A673 (cell line): ENCODE measurements at regions not wholly inside any gene's neighbourhood (a gene's known extent, or its start where the extent isn't known, plus 50 kb on each side); places are given as distances from the start of the nearest gene placed in this dataset.

Experiments
- EZH2 ChIP-seq: fragments of 200-600 bp; sonication (generic); IDR thresholded peaks from 2 replicates; pipeline ENCODE4 v1.6.1; 2017; ENCODE audit warnings: borderline replicate concordance, low read depth, mild to moderate bottlenecking, mixed read lengths, antibody characterized with exemption, low read length; ENCODE audit not compliant: poor library complexity, severe bottlenecking
- TF ChIP-seq, protein P1 (sequence below): fragments of 300-800, 200-600 bp; sonication (generic); conservative IDR thresholded peaks from 2 replicates; pipeline ENCODE4 v1.5.1; 2017; ENCODE audit warnings: low read depth, mild to moderate bottlenecking, antibody characterized with exemption, low read length, moderate library complexity, mixed read lengths

DNA sequence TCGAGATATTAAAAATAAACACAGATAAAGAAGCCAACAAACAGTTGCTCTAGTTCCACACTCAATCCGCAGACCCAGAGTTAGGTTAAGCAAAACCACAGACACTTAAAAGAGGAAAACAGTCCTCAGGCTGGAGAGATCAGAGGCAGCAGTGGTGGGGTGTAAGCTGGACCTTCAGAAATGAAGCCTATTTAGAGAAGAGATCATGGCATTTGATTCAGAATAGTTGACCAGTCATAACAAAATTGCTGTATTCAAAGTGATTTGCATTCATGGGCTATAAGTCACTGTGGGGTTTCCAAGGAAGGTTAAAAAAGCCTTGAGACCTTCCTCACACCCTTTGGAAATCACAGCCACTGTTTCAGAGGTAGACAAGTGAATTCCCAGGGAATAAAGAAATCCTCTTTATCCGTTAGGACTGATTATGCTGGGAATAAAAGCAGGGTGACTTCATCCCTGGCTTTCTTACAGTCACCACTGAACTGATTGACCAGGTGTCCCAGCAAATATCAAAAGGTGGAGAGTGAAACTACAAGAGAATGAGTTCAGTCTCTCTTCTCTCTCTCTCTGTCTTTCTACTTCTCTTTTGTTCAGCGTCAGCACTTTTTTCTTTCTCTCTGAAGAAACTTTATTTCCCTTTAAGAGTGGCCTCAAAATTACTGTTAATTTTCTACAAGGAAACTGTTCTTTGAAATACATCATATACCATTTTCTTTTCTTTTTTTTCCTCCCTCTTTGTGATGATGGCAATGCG is 171.8 kb upstream of the PIK3C3 start:
- TF ChIP-seq EZH2 = no peak
- TF ChIP-seq, protein P1, sequence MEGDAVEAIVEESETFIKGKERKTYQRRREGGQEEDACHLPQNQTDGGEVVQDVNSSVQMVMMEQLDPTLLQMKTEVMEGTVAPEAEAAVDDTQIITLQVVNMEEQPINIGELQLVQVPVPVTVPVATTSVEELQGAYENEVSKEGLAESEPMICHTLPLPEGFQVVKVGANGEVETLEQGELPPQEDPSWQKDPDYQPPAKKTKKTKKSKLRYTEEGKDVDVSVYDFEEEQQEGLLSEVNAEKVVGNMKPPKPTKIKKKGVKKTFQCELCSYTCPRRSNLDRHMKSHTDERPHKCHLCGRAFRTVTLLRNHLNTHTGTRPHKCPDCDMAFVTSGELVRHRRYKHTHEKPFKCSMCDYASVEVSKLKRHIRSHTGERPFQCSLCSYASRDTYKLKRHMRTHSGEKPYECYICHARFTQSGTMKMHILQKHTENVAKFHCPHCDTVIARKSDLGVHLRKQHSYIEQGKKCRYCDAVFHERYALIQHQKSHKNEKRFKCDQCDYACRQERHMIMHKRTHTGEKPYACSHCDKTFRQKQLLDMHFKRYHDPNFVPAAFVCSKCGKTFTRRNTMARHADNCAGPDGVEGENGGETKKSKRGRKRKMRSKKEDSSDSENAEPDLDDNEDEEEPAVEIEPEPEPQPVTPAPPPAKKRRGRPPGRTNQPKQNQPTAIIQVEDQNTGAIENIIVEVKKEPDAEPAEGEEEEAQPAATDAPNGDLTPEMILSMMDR = no peak
